Calu3 (cell line): ENCODE measurements at regions not wholly inside any gene's neighbourhood (a gene's known extent, or its start where the extent isn't known, plus 50 kb on each side); places are given as distances from the start of the nearest gene placed in this dataset.

Experiments used
- BruUV-seq: library from RNA; stranded (reverse); fragments of 400-500 nt; replicated peaks from 2 replicates; lab custom pipeline; 2021; lab: Mats Ljungman, UMichigan
- CTCF ChIA-PET: fragments of 300-600 bp; sonication (Branson Sonifier 250); formaldehyde crosslinking; loops from one replicate; lab custom pipeline; 2022; ENCODE audit warnings: antibody characterized with exemption; lab: Charles Lee
- DNase-seq: peaks from one replicate; pipeline ENCODE4 v3.0.0; 2022
- H3K27ac Mint-ChIP-seq: one replicate; pipeline ENCODE4 v1.8.0; 2022; ENCODE audit warnings: mixed read lengths; ENCODE audit not compliant: unreplicated experiment
- H3K27me3 Mint-ChIP-seq: one replicate; pipeline ENCODE4 v1.8.0; 2022; ENCODE audit warnings: mixed read lengths; ENCODE audit not compliant: unreplicated experiment
- H3K36me3 Mint-ChIP-seq: one replicate; pipeline ENCODE4 v1.8.0; 2022; ENCODE audit warnings: mild to moderate bottlenecking, moderate library complexity, mixed read lengths; ENCODE audit not compliant: insufficient read depth, unreplicated experiment
- H3K4me1 Mint-ChIP-seq: one replicate; pipeline ENCODE4 v1.8.0; 2022; ENCODE audit warnings: mild to moderate bottlenecking, low read depth, mixed read lengths; ENCODE audit not compliant: unreplicated experiment
- H3K4me3 Mint-ChIP-seq: one replicate; pipeline ENCODE4 v1.8.0; 2022; ENCODE audit warnings: mild to moderate bottlenecking, low read depth, moderate library complexity, mixed read lengths; ENCODE audit not compliant: unreplicated experiment
- H3K9me3 Mint-ChIP-seq: one replicate; pipeline ENCODE4 v1.8.0; 2022; ENCODE audit warnings: low read depth, mixed read lengths; ENCODE audit not compliant: unreplicated experiment
- intact Hi-C: fragments of 100-400 bp; cut with micrococcal nuclease; formaldehyde crosslinking; loops from one replicate; pipeline ENCODE4 v1.10.0; 2022; ENCODE audit not compliant: unreplicated experiment
- TF ChIP-seq, protein P1 (sequence below): fragments of 200-600 bp; IDR thresholded peaks from one replicate; pipeline ENCODE4 v1.8.0; 2022; ENCODE audit warnings: antibody characterized with exemption; ENCODE audit not compliant: unreplicated experiment

GRCh38 chr9:11874414-11874813 is 818.8 kb upstream of the TYRP1 start:
- Mint-ChIP-seq H3K4me1 (no peaks in the 10 kb centered on the region), H3K27me3 (no peaks in the 10 kb centered on the region), H3K36me3 (no peaks in the 10 kb centered on the region), H3K4me3 (no peak overlapping the region), H3K9me3 (peaks cover 5% of the 10 kb centered on the region), H3K27ac (no peak overlapping the region)
- no peak for DNase-seq
- no TSS peak for BruUV-seq
- CTCF ChIA-PET, result no interaction called here
- TF ChIP-seq, protein P1, sequence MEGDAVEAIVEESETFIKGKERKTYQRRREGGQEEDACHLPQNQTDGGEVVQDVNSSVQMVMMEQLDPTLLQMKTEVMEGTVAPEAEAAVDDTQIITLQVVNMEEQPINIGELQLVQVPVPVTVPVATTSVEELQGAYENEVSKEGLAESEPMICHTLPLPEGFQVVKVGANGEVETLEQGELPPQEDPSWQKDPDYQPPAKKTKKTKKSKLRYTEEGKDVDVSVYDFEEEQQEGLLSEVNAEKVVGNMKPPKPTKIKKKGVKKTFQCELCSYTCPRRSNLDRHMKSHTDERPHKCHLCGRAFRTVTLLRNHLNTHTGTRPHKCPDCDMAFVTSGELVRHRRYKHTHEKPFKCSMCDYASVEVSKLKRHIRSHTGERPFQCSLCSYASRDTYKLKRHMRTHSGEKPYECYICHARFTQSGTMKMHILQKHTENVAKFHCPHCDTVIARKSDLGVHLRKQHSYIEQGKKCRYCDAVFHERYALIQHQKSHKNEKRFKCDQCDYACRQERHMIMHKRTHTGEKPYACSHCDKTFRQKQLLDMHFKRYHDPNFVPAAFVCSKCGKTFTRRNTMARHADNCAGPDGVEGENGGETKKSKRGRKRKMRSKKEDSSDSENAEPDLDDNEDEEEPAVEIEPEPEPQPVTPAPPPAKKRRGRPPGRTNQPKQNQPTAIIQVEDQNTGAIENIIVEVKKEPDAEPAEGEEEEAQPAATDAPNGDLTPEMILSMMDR, result no peak
- intact Hi-C loops, result no loop called here

- no peaks in the 10 kb centered on the region for H3K9me3 Mint-ChIP-seq
- H3K4me1 Mint-ChIP-seq, result no peaks in the 10 kb centered on the region
- H3K36me3 Mint-ChIP-seq, result no peaks in the 10 kb centered on the region
- no peaks in the 10 kb centered on the region for H3K27me3 Mint-ChIP-seq
- CTCF ChIA-PET, result no interaction called here
- H3K27ac Mint-ChIP-seq, result no peak overlapping the region
- no peak overlapping the region for H3K4me3 Mint-ChIP-seq
- no TSS peak for BruUV-seq
- TF ChIP-seq, protein P1, result no peak
- no peak for DNase-seq
- intact Hi-C loops, result no loop called here
Measured at GRCh38 chr9:11892401-11892800, 800.8 kb upstream of the TYRP1 start.

DNA sequence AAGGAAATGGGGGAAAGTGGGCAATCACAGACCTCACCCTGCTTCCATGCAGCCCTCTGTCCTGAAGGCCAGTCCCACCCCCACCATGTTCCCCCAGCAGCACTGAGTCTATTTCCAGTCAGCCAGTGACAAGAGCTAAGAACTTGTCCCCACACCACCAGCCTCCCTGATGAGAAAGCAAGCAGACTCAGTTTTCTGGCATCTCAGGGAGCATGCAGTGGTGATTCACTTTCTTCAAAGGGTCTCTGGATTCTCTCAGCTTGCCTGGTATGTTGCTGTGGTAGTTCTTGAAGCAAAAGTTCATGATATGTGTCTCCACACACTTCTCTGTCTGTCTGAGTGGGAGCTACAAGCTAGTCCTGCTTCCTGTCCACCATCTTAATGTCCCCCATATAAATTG is 799.9 kb upstream of the TYRP1 start:
- Mint-ChIP-seq H3K4me3 (no peak overlapping the region), H3K27me3 (no peaks in the 10 kb centered on the region), H3K36me3 (no peaks in the 10 kb centered on the region), H3K4me1 (no peaks in the 10 kb centered on the region), H3K27ac (no peak overlapping the region), H3K9me3 (no peaks in the 10 kb centered on the region)
- no TSS peak for BruUV-seq
- no peak for DNase-seq
- intact Hi-C loops, result no loop called here
- TF ChIP-seq, protein P1, result no peak
- CTCF ChIA-PET, result no interaction called here

- DNase-seq, result no peak
- CTCF ChIA-PET, result no interaction called here
- Mint-ChIP-seq H3K4me1 (no peaks in the 10 kb centered on the region), H3K36me3 (no peaks in the 10 kb centered on the region), H3K27me3 (no peaks in the 10 kb centered on the region), H3K4me3 (no peak overlapping the region), H3K9me3 (no peaks in the 10 kb centered on the region), H3K27ac (no peak overlapping the region)
- intact Hi-C loops, result no loop called here
- no TSS peak for BruUV-seq
- TF ChIP-seq, protein P1, result no peak
Measured at GRCh38 chr9:11894136-11894535, 799.0 kb upstream of the TYRP1 start.
